HK-2 (cell line): ENCODE measurements at regions not wholly inside any gene's neighbourhood (a gene's known extent, or its start where the extent isn't known, plus 50 kb on each side); places are given as distances from the start of the nearest gene placed in this dataset.

Experiments used
- DNase-seq: peaks from one replicate; pipeline ENCODE4 v3.0.0-alpha.2; 2018; ENCODE audit not compliant: unreplicated experiment

DNA sequence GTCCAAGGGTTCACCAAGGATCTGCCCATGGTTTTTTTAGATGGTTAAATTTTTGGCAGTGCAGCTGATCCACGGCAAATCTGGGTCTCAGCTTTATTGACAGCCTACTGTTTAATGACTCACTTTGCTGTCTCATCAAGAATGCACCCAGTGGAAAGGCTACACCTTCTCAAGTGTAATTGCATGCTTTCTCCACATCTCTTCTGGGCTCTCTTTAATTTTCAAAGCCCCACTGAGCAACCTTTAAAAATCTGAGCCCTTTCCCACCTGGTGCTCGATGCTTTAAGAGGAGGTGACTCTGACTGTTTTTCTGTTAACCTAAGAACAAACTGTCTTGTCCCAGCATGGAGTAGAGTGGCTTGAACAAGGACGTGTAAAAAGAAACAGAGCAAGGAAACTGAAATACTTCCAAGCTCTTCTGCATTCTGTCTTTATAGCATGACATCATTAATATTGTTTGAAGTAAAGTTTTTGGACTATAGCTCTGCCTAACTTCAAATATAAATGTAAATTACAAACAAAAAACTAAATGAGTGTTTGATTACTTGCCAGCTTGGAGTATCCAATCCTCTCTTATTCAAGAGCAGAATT is 214.2 kb upstream of the KRR1 start:
- no peak for DNase-seq

DNA sequence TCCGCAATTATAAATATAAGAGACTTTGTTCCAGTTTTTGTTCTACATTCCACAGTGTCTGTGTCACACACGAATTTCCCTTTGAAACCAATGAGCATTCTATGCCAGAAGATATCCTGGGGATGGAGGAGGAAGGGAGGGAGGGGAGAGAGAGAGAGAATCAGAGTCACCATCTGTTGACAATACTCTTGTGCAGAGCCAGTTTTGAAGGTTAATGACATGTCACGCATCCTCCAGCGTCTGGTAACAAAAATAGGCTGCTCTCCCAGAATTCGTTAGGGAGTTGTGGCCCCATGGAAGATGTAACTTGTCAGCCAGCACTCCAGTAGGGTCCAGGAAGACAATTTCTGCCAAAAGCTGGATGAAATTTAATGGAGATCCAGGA is 213.5 kb upstream of the KRR1 start:
- DNase-seq = no peak

DNA sequence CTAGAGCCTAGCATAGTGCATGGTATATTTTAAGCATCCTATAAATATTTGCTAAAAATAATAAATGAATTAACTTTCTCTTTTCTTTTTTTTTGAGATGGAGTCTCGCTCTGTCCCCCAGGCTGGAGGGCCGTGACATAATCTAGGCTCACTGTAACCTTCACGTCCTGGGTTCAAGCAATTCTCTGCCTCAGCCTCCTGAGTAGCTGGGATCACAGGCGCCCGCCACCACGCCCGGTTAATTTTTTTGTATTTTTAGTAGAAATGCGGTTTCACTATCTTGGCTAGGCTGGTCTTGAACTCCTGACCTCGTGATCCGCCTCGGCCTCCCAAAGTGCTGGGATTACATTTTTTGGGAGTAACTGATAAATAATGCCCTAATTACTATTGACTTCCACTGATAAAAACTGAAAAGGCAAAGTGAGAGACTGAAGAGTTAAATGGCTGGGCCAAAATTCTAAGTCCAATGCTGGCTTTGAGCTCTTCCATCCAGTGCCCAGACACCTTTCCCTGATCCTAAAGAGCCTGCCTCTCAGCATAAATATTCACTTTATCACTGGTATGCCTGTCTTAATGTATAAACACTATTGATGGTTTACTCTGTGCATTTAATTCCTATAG is 213.0 kb upstream of the KRR1 start:
- DNase-seq = no peak

DNA sequence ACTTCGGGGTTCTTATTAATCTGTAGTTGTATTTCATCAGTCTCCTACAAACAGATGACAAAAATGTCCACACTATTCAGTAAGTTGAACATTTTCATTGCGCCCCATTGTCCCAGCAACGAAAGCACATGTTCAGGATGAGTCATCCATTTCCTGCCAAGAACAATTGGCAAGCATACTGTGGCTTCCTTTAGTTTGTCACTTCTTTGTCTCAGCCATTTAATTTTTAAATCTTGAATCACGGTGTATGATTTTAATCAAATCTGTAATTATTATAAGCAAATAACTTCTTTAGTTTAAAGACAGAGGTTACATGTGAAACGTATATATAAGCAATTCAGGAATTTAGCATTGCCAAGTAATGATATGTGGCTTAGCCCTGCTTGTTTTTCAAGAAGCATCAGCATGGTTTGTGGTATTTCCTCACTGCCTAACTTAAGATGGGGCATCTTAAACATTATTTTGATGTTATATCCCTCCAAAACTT is 211.3 kb upstream of the KRR1 start:
- no peak for DNase-seq

DNA sequence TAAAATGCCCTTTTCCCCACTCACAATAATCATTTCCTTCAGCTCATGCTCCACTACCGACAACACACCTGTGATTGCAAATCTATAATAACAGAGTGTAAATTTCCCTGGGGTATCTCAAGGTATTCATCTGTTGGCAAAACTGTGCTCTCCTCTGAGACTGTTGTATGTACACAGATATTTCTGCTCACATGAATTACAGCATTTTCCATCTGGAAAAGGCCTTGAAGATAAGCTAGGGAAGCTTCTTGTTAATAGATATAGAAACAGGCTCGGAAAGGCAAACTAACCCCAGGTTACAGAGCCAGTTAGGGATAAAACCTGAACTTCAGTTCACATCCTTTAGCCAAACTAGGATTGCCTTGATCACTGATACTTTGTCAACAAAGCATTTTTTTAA is 210.4 kb upstream of the KRR1 start:
- DNase-seq = no peak

DNA sequence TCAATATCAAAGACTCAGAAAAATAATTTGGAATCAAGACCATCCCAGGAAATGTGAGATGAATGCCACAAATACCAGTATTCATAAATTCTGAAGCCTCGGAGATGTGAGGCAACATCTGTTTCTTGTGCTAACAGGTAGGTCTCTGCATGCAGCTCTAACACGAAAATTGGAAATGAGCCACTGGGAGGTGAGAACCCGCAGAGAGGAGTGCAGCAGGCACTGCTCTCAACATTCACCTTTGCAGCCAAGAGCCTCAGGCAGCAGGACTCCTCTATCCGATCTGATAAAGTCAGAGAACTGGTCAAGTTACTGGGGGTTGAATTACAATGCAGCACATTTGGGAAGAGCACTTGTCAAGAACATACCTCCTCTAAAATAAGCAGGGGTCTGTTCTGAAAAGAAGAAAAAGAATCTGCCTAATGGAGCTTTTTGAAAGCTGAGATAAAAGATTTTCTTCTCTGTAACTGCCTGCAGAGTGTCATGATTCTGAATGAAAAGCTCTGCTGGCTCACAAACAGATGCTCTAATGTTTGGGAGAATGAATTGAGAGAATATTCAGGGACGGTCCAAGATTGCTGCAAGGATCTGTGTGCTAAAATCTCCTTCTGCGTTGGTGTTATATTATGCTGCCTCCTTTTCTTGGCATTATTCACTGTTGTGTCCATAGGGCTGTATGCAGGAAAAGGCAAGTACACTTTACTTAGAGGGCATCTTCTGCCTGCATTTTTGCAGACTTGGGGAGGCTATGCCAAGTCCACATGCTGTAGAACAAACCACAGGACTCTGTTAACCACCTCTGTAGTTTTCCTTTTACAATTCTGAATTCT is 209.6 kb upstream of the KRR1 start:
- no peak for DNase-seq

DNA sequence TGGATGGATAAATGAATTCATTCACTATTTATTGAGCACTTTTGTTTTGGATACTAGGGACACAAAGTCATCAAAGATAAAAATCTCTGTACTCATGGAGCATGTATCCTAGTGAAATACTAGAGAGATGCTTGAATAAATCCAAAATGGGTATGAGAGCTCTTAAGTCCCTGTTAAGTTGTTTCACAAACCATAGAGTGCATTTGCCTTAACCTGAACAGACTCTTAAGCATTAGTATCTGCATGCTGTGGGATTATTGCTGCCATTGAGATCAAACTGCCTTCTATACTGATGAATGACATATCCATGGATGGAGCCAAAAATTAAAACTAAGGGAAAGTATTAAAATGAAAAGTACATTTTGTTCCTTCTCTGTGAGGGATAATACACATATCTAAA is 206.5 kb upstream of the KRR1 start:
- no peak for DNase-seq

DNA sequence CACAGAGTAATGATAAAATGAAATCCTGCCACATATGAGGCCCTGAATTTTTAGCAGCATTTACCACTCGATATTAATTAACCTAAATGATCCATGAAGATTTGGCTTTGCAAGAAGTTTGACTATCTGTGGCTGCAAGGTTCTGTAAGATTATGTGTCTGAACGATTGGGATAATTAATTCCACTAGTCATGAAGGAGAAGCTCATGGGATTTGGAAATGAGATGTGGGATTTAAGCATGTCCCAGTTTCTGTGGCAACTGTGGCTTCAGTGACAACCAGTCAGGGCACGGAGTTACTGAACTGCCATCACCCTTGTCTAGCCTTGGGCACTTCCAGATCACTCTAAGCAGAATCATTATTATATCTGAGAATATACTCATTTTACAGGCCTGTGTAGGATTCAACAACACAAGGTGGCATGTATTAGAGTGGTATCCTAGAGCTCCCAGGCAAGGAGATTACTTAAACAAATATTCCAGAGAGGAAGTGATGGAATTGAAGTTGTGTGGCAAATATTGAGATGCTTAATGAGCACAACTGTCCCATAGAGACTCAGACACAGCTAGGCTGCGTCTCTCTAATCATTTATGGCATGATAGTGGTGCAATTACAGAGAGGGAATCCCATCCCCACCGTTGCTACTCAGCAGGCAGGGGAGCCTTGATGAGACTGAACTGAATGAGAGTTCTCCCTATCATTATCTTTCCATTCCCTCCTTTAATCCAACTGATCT is 205.0 kb upstream of the KRR1 start:
- no peak for DNase-seq

DNA sequence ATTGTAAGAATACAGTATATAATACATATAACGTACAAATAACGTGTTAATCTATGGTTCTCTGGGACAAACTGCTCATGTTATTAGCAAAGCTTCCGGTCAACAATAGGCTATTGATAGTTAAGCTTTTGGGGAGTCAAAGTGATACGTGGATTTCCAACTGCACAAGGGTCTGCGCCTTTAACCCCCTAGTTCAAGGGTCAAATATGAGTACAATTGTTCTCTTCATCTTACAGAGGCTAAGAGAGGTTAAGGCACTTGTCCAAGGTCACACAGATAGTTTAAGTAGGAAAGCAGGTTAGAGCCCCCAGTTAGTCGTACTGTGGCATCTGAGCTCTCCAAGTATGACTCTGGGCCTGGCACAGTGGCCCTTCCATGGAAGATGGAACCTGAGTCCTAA is 204.3 kb upstream of the KRR1 start:
- DNase-seq = no peak

DNA sequence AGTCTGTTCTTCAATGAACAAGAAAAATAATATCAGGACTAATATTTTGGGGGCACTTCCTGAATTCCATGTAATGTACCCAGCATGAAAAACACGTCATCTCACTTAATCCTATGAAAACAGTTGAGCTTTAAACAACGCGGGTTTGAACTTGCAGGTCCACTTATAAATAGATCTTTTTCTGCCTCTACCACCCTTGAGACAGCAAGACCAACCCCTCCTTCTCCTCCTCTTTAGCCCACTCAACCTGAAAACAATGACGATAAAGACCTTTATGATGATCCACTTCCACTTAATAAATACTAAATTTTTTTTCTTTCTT is 203.9 kb upstream of the KRR1 start:
- no peak for DNase-seq

DNA sequence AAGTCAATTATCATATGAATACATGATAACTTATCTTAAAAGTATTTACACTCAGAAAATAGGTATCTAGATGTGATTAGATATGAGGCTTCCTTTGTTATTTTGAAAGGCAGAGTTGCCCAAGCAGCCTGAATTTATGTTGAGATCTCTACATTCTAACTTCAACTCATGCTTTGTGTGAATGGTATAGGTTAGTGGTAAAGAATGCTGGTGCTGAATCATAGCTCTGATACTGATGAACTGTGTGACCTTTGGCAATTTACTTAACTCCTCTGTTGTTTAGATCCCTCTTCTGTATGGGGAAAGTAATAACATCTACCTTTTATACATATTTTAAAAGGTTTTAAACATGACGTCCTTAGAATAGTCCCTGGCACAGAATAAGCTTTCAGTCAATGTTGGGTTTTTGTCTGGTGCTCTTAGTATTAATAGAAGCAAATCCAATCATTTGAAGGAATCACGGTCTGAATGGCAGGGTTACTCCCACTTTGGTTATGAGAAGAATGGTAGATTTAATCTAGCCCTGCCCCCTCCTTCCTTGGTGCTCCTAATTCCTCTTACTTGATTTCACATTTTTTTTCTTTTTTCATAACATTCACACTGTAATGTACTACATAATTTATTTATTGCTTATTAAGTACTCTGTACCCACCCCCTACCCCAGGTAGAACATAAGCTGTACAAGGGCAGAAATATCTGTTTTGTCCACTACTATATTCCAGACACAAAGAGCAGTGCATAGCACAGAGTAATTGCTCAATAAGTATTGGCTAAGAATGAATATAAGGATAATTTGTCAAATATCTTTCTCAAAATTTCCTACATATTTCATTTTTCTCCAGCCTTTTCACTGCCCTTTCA is 203.3 kb upstream of the KRR1 start:
- DNase-seq = no peak

DNA sequence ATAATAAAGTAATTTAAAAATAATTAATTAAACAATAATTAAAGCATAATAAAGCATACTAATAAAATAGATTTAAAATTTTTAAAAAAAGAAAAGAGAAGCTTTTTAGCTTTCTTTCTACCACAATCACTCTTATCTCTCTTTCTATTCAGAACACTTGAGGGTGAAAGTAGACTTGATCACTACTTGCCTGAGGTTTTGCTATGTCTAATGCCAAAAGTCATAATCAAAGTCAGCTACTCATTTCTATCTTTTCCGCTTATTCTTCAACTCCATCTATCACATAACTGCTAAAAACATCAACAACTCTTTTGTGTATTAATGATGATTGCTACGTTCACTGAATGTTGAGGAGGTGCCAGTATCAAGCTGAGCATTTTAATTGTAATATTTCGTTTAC is 202.0 kb upstream of the KRR1 start:
- DNase-seq = no peak

DNA sequence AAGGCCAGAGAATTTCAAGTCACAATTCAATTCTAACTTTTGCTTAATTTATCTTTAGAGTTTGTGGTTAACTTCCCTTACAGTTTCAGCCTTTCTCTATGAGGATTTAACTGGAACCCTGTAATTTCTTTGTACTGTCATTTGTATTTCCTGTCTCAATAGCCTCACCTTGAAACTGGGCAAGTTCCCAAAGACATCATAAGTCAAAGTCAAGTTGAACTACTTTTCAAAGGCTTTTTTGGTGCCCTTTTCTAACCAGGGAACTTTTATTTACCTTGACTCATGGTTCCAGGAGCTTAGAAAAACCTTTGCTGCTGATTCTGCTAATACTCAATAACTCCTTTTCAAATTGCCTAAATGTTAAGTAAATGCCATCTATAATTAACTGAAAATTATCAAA is 200.8 kb upstream of the KRR1 start:
- DNase-seq = no peak

DNA sequence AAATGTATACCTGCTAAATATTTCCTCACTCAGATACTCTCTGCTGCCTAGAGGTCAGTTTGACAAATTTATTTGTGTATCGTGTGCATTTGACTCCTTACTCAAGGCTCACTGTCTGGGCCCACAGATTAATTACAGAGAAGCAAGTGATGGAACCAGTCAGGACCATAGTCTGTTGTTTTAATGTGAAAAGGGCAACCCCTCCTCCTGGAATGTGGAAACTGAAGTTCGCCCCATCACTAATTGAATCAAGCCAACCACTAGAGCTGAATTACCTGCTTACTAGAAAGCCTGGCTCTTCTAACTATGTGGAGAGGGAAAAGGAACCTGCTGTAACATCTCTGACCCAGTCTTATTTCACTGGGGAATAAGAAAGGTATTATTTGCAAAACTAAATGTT is 199.9 kb upstream of the KRR1 start:
- DNase-seq = no peak

DNA sequence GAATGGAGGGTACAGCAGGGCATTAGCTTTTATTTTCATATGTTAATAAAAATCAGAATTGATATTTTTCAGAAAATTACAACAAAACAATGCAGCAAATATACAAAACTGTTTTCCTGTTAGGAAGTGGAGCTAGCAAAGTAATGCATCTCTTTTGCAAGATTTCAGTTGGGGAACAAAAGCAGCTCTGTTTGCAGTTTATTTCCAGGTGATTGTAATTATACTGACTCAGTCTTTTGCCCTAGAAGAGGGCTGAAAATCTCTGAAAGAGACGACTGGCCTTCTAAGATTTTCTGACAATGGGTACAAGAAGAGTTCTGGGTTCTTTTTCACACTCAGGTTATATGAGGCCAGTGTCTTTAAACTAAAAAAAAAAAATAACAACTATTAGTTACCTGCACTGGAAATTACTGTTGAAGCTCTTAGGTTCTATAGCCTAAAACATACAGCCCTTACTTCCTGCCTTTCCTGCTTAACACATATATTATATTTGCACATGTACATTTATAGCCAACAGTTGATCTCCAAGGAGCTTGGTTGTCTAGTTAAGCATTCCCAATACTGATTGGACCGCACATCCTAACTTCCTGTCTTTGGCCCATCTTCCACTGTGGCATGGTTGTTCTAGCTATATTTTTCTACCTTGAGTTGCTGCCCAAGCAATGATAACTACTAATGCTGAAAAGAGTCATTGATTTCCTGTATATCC is 199.1 kb upstream of the KRR1 start:
- DNase-seq = no peak

DNA sequence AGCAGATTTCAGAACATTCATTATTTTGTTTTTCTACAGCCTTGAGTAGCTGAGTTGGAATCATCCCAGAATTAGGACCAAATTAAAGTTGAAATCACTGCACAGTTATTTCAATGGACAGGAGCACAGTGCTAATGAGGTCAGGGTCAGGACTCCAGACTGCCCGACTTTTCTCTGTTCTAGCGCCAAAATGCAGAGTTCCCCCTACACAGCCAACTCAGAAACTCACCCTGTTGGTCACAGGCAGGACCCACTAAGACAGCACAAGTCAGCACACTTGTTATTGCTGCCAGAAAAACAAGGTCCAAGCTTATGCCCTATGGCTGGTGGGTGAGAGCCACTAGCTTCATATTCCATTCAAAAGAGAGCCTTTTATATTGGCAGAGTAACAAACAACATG is 198.1 kb upstream of the KRR1 start:
- no peak for DNase-seq

DNA sequence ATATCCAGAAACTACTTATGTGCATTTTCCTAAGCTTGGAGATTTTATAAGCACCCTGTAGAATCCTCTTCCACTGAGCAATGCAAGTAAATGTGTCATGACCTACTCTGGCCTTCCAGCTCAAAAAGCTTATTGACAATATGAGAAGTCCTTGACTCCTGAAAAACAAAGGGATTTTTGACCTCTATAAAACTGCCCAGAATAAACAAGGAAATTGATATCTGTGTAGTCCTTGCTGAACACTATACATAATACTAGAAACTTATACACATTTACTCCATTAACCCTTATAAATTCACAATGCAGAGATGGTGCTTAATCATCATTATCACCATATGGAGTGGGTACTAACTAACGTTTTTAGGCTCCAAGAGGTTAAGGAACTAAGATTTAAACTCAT is 197.4 kb upstream of the KRR1 start:
- DNase-seq = no peak

DNA sequence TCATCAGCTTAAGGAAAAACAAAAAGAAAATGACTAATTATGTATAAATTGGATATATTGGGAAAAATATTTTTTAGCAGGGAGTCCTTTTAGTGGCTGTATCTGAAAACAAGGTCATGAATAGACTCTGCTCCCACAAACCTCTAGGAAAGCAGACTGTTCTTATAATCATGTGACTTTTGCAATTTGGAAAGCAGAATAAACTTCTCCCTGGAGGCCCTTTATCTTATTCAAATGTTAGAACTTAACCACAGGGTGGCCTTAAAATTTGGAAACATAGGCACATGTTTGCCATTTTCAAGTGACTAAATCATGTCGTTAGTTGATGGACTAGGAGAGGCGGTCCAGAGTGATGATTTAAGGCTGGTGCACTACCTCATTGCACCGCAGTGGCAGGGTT is 196.6 kb upstream of the KRR1 start:
- DNase-seq = no peak

DNA sequence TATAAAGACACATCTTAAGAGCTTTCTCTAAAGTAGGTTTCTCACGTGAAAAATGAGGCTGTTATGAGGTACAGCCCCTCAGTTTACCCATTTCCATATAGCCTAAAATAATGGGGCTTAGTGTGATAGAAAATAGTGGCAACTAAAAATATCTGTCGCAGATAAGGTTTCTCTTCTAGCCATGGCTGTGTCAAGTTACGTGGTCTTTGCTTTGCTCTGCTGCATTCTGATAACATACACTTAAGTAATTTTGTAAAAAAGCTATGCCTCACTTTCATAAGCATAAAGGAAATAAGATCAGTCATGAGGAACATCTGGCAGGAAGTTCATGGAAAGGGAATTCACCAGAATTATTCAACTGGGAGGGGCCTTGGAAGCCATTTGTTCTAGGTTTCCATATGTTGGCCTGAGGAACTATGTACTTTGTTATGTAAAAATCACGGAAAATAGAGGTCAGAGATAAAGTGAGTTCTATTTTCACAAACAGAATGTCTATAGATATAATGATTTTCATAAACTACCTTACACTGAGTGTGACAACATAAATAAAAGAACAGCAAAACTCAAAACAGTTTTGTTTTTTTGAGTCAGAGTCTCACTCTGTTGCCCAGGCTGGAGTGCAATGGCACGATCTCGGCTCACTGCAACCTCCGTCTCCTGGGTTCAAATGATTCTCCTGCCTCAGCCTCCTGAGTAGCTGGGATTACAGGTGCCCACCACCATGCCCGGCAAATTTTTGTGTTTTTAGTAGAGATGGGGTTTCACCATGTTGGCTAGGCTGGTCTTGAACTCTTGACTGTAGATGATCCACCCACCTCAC is 195.6 kb upstream of the KRR1 start:
- no peak for DNase-seq
